ENCODE measurements at regions not wholly inside any gene's neighbourhood (a gene's known extent, or its start where the extent isn't known, plus 50 kb on each side); places are given as distances from the start of the nearest gene placed in this dataset.

DNA sequence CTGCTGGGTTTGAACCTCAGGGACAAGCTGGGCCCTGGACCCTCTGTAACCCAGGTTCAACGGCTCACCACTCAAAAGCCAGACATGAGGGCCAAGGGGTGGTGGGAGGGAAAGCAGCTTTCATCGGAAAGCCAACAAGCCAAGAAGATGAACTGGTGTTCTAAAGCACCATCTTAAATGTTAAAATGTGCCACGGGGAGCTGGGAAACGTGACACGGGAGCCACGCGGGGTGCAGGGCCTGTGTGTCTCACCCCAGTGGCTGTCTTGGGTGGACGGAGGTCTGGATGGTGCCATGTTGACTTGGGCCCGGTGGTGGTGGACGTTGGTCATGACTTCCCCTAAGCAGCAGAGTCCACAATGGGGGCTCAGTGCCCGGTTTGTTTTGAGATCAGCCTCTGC, 97.7 kb upstream of the SFSWAP start:
- H2AK5ac ChIP-seq (ENCODE audit: low read depth, low read length): no peak overlapping the region
- H2BK15ac ChIP-seq (ENCODE audit: low read depth, low read length): no peak overlapping the region
- intact Hi-C loops (cut with micrococcal nuclease): no loop called here
- H3K79me1 ChIP-seq (ENCODE audit: low read depth in 1 of 2, low read length in 2 of 2): no peaks in the 10 kb centered on the region
- no peaks in the 10 kb centered on the region for H3K4me1 ChIP-seq (ENCODE audit: control insufficient read depth, insufficient read depth, low read length)
- ChIA-PET CTCF (no interaction called here), POLR2A (ENCODE audit: unreplicated experiment) (no interaction called here)
- H3K23ac ChIP-seq (ENCODE audit: low read depth, low read length): no peak overlapping the region
- H2AFZ ChIP-seq (replicated peaks; ENCODE audit: low read length, poor library complexity): no peak overlapping the region
- ATAC-seq (ENCODE audit: low read depth) (no peak), DNase-seq (no peak)
- 68% methylated on average over 7 of the region's 11 CpGs; no CpG with 5 or more reads in 1 of the 2 experiments for WGBS, 2 experiments (ENCODE audit: extremely low coverage in 2 of 2, insufficient read length in 1 of 2)
- no peak overlapping the region for H3K56ac ChIP-seq (ENCODE audit: extremely low read depth, insufficient read depth, low read length)
- H3K4ac ChIP-seq (ENCODE audit: low read depth, low read length): no peak overlapping the region
- H3K9me3 ChIP-seq (ENCODE audit: control insufficient read depth, insufficient read depth, low read length): no peaks in the 10 kb centered on the region; the same call in 1 of the 2 replicates
- H3K18ac ChIP-seq (ENCODE audit: low read depth, low read length): no peak overlapping the region
- no peak overlapping the region for H2BK120ac ChIP-seq (ENCODE audit: low read depth, low read length)
- no peak overlapping the region for H2BK5ac ChIP-seq (ENCODE audit: low read depth, low read length, poor library complexity, severe bottlenecking)
- H3K4me3 ChIP-seq (ENCODE audit: insufficient read depth, low read depth, low read length): no peak overlapping the region
- in situ Hi-C loops (cut with MboI; ENCODE audit: low sequenced_read_pairs): no loop called here
- no peak overlapping the region for H3K4me2 ChIP-seq (ENCODE audit: low read depth, low read length)
- no peak overlapping the region for H3K9ac ChIP-seq (ENCODE audit: low read depth, low read length)
- BruUV-seq (replicated peaks): no TSS peak
- H4K20me1 ChIP-seq (ENCODE audit: insufficient read depth, low read length): no peaks in the 10 kb centered on the region
- no peaks in the 10 kb centered on the region for H3K36me3 ChIP-seq (ENCODE audit: control insufficient read depth, insufficient read depth, low read length)
- H3K14ac ChIP-seq (replicated peaks; ENCODE audit: low read depth, low read length): no peak overlapping the region
- H2BK20ac ChIP-seq (ENCODE audit: low read depth, low read length): no peak overlapping the region
- dilution Hi-C loops (cut with HindIII; ENCODE audit: low sequenced_read_pairs, unreplicated experiment): no loop called here
- no peak for TF ChIP-seq SMC3 (IDR thresholded peaks at IDR 0.05; ENCODE audit: low read depth, low read length)
- TF ChIP-seq MAFK (IDR thresholded peaks at IDR 0.05; ENCODE audit: low read depth, low read length): no peak
- H4K5ac ChIP-seq (ENCODE audit: low read depth, low read length): no peak overlapping the region
- no peak overlapping the region for H4K8ac ChIP-seq (ENCODE audit: low read depth in 2 of 2, low read length in 2 of 2)
- no peak overlapping the region for H4K91ac ChIP-seq (ENCODE audit: insufficient read depth, low read depth, low read length)
- no peak overlapping the region for H2AK9ac ChIP-seq (replicated peaks; ENCODE audit: low read depth, low read length, poor library complexity)
- H3K9me1 ChIP-seq (ENCODE audit: insufficient read depth, low read length): no peaks in the 10 kb centered on the region
- H3K27ac ChIP-seq (ENCODE audit: insufficient read depth, low read length): no peak overlapping the region
- no peaks in the 10 kb centered on the region for H3K27me3 ChIP-seq (ENCODE audit: control insufficient read depth, insufficient read depth, low read length)

Data from IMR-90 (cell line).